ENCODE measurements at regions not wholly inside any gene's neighbourhood (a gene's known extent, or its start where the extent isn't known, plus 50 kb on each side); places are given as distances from the start of the nearest gene placed in this dataset.

DNA sequence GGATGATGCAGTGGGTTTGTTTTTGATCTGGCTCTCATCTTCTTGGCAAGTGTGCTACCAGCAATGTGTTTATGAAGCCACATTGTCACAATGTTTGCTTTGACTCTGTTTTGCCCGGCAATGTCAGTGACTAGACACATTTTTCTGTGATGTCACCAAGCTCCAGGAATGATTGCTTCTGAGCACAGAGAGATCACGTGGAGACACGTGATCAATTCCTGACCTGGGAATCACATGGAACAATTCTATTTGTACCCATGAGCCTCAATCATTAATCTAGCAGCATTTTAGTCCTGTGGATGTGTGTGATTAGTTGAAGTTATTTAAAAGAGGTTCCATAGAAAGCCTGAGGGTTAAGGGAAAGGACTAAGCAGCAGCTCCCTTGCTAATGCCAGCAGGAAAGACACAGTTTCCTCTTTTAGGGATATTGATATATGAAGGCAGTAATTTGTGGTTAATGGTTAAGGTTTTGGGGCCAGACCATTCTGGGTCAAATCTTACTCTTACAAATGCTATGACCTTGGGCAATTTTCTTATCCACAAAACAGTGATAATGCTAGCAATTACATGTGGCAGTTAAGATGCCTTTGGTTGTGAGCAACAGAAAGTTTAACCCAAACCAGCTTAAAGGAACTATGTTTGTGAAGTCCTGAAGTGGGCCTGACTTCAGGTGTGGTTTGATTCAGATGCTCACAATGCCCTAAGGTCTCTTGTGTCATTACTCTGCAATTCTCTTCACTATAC, 59.0 kb downstream of the FASLG start:
- Histone ChIP-seq H4K20me1 (ENCODE audit: insufficient read depth, poor library complexity, severe bottlenecking) (no peaks in the 10 kb centered on the region), H3K4me1 (ENCODE audit: insufficient read depth) (peaks cover 4% of the 10 kb centered on the region), H3K9me3 (ENCODE audit: low read depth) (no peaks in the 10 kb centered on the region), H3K36me3 (replicated peaks; ENCODE audit: insufficient read depth, low read depth) (no peaks in the 10 kb centered on the region), H3K27me3 (no peaks in the 10 kb centered on the region), H3K4me3 (no peak overlapping the region), H3K9me2 (replicated peaks; ENCODE audit: insufficient read depth) (no peaks in the 10 kb centered on the region), H3K4me2 (no peak overlapping the region), H3K79me2 (no peaks in the 10 kb centered on the region), H2AFZ (no peak overlapping the region), H3K27ac (peak overlapping the region; percentile 68)
- peak; percentile 55 for DNase-seq (ENCODE audit: low spot score)
- TF ChIP-seq CTCF (IDR thresholded peaks at IDR 0.05; ENCODE audit: poor library complexity) (no peak), EZH2phosphoT487 (IDR thresholded peaks at IDR 0.05; ENCODE audit: low read depth, severe bottlenecking, unreplicated experiment) (no peak), EZH2 (IDR thresholded peaks at IDR 0.05; ENCODE audit: borderline replicate concordance) (no peak)
- 57% methylated on average over 3 of the region's 3 CpGs for WGBS (ENCODE audit: low lambda C conversion rate, missing lambda C conversion rate)

GRCh38 chr1:172719066-172719627, 60.2 kb downstream of the FASLG start:
- Histone ChIP-seq H3K27ac (peak overlapping the region; percentile 68), H4K20me1 (ENCODE audit: insufficient read depth, poor library complexity, severe bottlenecking) (no peaks in the 10 kb centered on the region), H3K9me2 (replicated peaks; ENCODE audit: insufficient read depth) (no peaks in the 10 kb centered on the region), H3K27me3 (no peaks in the 10 kb centered on the region), H3K4me1 (ENCODE audit: insufficient read depth) (peaks cover 13% of the 10 kb centered on the region), H3K9me3 (ENCODE audit: low read depth) (no peaks in the 10 kb centered on the region), H3K4me3 (no peak overlapping the region), H3K36me3 (replicated peaks; ENCODE audit: insufficient read depth, low read depth) (no peaks in the 10 kb centered on the region), H3K79me2 (no peaks in the 10 kb centered on the region), H3K4me2 (no peak overlapping the region), H2AFZ (no peak overlapping the region)
- 49% methylated on average over 6 of the region's 6 CpGs for WGBS (ENCODE audit: low lambda C conversion rate, missing lambda C conversion rate)
- TF ChIP-seq EZH2 (IDR thresholded peaks at IDR 0.05; ENCODE audit: borderline replicate concordance), result no peak
- TF ChIP-seq CTCF (IDR thresholded peaks at IDR 0.05; ENCODE audit: poor library complexity), result no peak
- TF ChIP-seq EZH2phosphoT487 (IDR thresholded peaks at IDR 0.05; ENCODE audit: low read depth, severe bottlenecking, unreplicated experiment), result no peak
- DNase-seq (ENCODE audit: low spot score), result no peak

DNA sequence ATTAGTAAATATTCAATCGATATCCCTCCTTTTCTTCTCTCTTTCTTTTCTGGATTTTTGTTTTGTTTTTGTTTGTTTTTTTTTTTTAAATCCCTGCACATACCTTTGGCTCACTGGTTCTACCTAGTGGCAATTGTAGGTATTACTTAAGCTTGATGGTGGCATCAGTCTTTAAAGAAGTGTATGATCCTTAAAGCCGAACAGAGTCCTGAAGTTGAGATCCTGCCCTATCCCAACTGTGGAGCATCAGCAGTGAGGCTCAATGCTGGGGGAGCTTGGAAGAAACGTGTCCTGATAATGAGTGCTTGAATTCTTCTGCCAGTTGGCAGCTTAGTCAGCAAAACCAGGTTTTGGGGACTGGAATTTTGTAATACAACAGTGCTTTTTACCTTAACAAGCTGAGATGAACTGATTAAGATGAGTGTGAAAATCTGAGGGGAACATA, 60.8 kb downstream of the FASLG start:
- 27% methylated on average over 3 of the region's 3 CpGs for WGBS (ENCODE audit: low lambda C conversion rate, missing lambda C conversion rate)
- no peak for TF ChIP-seq EZH2phosphoT487 (IDR thresholded peaks at IDR 0.05; ENCODE audit: low read depth, severe bottlenecking, unreplicated experiment)
- peak; percentile 72 for TF ChIP-seq CTCF (IDR thresholded peaks at IDR 0.05; ENCODE audit: poor library complexity)
- H3K36me3 ChIP-seq (replicated peaks; ENCODE audit: insufficient read depth, low read depth), result no peaks in the 10 kb centered on the region
- H3K27ac ChIP-seq, result no peak overlapping the region
- H4K20me1 ChIP-seq (ENCODE audit: insufficient read depth, poor library complexity, severe bottlenecking), result no peaks in the 10 kb centered on the region
- H3K27me3 ChIP-seq, result no peaks in the 10 kb centered on the region
- no peaks in the 10 kb centered on the region for H3K9me3 ChIP-seq (ENCODE audit: low read depth)
- H3K79me2 ChIP-seq, result no peaks in the 10 kb centered on the region
- peak; percentile 58 for DNase-seq (ENCODE audit: low spot score)
- H2AFZ ChIP-seq, result no peak overlapping the region
- H3K4me1 ChIP-seq (ENCODE audit: insufficient read depth), result peaks cover 13% of the 10 kb centered on the region
- no peak overlapping the region for H3K4me2 ChIP-seq
- H3K9me2 ChIP-seq (replicated peaks; ENCODE audit: insufficient read depth), result no peaks in the 10 kb centered on the region
- no peak overlapping the region for H3K4me3 ChIP-seq
